Vagina (tissue), 2 donors: ENCODE measurements at regions not wholly inside any gene's neighbourhood (a gene's known extent, or its start where the extent isn't known, plus 50 kb on each side); places are given as distances from the start of the nearest gene placed in this dataset.

Source experiments
- CTCF ChIP-seq, 3 experiments: fragments of 450-650 bp in 2 of 3; fragments of 200-600 bp in 1 of 3; sonication (generic) in 1 of 3; IDR thresholded peaks; one replicate each; pipeline ENCODE4 v1.5.1; 2017 to 2019; ENCODE audit warnings: antibody characterized with exemption in 3 of 3, mild to moderate bottlenecking in 2 of 3, moderate library complexity in 2 of 3
- POLR2A ChIP-seq, 2 donors: fragments of 450-650 bp; IDR thresholded peaks; one replicate each; pipeline ENCODE4 v1.6.1; 2017; ENCODE audit warnings: antibody characterized with exemption in 2 of 2, mild to moderate bottlenecking in 2 of 2, moderate library complexity in 2 of 2

DNA sequence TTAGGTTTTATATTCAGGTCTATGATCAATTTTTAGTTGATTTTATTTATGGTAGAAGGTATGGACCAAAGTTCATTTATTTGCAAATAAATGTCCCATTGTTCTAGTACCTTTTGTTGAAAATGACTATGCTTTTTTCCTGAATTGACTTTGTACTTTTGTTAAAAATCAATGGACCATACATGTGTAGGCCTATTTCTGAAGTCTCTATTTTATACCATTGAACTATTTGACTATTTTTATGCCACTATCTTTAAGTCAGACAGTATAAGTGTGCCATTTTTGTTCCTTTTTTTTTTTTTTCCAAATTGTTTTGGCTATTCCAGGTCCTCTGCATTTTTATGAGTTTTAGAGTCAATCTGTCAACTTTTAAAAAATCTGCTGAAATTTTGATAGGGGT is 73.6 kb upstream of the UGP2 start:
- TF ChIP-seq POLR2A (IDR thresholded peaks at IDR 0.05), result no peak
- TF ChIP-seq CTCF (IDR thresholded peaks at IDR 0.05), result no peak
